ENCODE measurements at regions not wholly inside any gene's neighbourhood (a gene's known extent, or its start where the extent isn't known, plus 50 kb on each side); places are given as distances from the start of the nearest gene placed in this dataset.
"Not testable (repeated sequence)": the region's sequence is repeated elsewhere in the genome, so short reads cannot be mapped to it uniquely, and the experiment has no call there.

DNA sequence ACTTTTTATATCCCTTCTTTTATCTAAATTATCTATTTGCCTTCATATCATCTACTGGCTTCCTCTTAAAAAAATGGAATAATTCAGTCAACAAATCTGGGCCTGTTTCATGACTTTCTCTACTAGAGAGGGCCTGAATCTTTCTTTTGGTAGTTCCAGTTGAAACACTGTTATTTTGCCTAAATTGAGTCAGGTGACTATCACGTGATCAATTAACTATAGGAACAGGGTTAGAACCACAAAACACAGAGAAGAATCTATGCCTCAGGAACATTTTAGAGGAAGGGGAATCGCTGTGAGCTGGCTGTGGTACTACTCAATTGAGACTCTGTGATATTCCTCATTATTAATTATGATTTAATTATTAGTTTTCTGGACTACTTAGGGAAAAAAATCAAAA is 736.7 kb upstream of the PITX2 start:
- Mint-ChIP-seq H3K4me3 (no peak overlapping the region), H3K4me1 (ENCODE audit: low read depth) (peaks cover 11% of the 10 kb centered on the region), H3K9me3 (peaks cover 5% of the 10 kb centered on the region; the same call in 1 of the 2 replicates), H3K36me3 (ENCODE audit: low read depth) (peaks cover 5% of the 10 kb centered on the region; the same call in 1 of the 2 replicates), H3K27ac (no peak overlapping the region), H3K27me3 (ENCODE audit: insufficient read depth) (no peaks in the 10 kb centered on the region)
- TF ChIP-seq, protein P1, sequence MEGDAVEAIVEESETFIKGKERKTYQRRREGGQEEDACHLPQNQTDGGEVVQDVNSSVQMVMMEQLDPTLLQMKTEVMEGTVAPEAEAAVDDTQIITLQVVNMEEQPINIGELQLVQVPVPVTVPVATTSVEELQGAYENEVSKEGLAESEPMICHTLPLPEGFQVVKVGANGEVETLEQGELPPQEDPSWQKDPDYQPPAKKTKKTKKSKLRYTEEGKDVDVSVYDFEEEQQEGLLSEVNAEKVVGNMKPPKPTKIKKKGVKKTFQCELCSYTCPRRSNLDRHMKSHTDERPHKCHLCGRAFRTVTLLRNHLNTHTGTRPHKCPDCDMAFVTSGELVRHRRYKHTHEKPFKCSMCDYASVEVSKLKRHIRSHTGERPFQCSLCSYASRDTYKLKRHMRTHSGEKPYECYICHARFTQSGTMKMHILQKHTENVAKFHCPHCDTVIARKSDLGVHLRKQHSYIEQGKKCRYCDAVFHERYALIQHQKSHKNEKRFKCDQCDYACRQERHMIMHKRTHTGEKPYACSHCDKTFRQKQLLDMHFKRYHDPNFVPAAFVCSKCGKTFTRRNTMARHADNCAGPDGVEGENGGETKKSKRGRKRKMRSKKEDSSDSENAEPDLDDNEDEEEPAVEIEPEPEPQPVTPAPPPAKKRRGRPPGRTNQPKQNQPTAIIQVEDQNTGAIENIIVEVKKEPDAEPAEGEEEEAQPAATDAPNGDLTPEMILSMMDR (IDR thresholded peaks at IDR 0.05), result no peak
- DNase-seq, result no peak

DNA sequence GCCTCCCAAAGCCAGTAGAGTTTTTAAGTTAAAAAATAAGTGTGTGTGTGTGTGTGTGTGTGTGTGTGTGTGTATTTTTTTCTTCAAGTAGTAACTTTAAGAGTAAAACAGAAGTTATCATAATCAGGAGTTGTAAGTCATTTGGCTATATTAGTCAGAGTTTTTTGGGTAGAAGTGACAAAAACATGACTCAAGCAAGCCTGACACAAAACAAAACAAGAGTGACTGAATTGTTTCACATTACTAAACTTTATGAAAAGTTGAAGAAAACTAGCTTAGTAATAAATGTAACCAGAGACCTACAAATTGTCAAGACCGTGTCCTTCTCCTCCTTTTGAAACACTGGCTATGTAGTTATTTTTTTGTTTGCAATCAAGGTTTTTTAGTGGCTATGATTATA is 738.0 kb upstream of the PITX2 start:
- Mint-ChIP-seq H3K27me3 (ENCODE audit: insufficient read depth) (no peaks in the 10 kb centered on the region), H3K9me3 (peaks cover 5% of the 10 kb centered on the region; the same call in 1 of the 2 replicates), H3K4me3 (no peak overlapping the region), H3K27ac (no peak overlapping the region), H3K4me1 (ENCODE audit: low read depth) (peaks cover 11% of the 10 kb centered on the region), H3K36me3 (ENCODE audit: low read depth) (peaks cover 5% of the 10 kb centered on the region; the same call in 1 of the 2 replicates)
- DNase-seq, result no peak
- TF ChIP-seq, protein P1 (IDR thresholded peaks at IDR 0.05), result no peak

DNA sequence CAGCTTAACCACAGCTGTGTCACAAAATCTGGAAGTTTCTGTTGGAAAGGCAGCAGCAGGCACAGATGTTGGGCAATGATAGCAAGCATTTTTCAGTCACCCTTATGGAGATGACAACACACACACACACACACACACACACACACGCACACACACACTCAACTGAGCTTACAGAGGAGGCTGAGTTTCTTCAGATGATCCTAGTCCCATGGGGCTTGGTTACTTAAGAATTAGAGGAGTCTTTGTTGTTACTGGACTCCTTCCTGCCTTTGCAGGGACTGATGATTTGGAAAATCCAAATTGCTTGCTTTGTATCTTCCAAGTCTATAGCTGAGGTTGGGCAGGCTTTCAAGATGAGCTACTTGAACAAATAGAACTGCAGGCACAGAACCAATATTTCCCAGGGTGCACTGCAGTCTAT is 740.1 kb upstream of the PITX2 start:
- peaks cover 11% of the 10 kb centered on the region for H3K4me1 Mint-ChIP-seq (ENCODE audit: low read depth)
- H3K4me3 Mint-ChIP-seq, result no peak overlapping the region
- H3K27ac Mint-ChIP-seq, result no peak overlapping the region
- H3K9me3 Mint-ChIP-seq, result peaks cover 5% of the 10 kb centered on the region; the same call in 1 of the 2 replicates
- H3K36me3 Mint-ChIP-seq (ENCODE audit: low read depth), result peaks cover 5% of the 10 kb centered on the region; the same call in 1 of the 2 replicates
- H3K27me3 Mint-ChIP-seq (ENCODE audit: insufficient read depth), result no peaks in the 10 kb centered on the region
- DNase-seq, result no peak
- TF ChIP-seq, protein P1 (IDR thresholded peaks at IDR 0.05), result no peak

DNA sequence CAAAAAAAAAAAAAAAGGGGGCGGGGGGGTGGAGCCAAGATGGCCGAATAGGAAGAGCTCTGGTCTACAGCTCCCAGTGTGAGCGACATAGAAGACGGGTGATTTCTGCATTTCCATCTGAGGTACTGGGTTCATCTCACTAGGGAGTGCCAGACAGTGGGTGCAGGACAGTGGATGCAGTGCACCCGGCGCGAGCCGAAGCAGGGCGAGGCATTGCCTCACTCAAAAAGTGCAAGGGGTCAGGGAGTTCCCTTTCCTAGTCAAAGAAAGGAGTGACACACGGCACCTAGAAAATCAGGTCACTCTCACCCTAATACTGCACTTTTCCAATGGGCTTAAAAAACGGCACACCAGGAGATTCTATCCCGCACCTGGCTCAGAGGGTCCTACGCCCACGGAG is 755.0 kb upstream of the PITX2 start:
- not testable (repeated sequence) for H3K4me3 Mint-ChIP-seq; DNase-seq; H3K27ac Mint-ChIP-seq; H3K27me3 Mint-ChIP-seq (ENCODE audit: insufficient read depth); H3K4me1 Mint-ChIP-seq (ENCODE audit: low read depth)
- peaks cover 18% of the 10 kb centered on the region for H3K9me3 Mint-ChIP-seq
- H3K36me3 Mint-ChIP-seq (ENCODE audit: low read depth), result peaks cover 14% of the 10 kb centered on the region

DNA sequence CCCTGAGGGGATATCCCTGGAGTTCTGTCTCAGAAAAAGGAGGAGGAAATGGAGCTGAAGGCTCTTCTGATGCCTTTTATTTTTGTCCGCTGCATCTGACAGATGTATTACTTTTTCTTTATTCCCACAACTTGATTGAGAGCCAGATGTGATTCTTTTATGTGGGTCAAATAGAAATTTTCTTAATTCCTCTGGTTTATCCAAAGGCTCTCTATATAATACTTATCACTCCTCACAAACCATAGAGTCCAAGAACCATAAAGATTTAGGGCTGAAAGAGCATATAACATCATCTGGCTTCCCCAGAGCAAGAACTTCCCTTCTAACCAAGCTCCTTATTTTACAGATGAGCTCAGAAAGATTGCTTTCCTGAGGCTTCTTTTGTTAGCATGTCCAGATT is 756.7 kb upstream of the FAM241A start:
- Mint-ChIP-seq H3K9me3 (no peaks in the 10 kb centered on the region), H3K27me3 (ENCODE audit: insufficient read depth) (peaks cover 1% of the 10 kb centered on the region; the same call in 1 of the 2 replicates), H3K4me1 (ENCODE audit: low read depth) (peaks cover 2% of the 10 kb centered on the region), H3K36me3 (ENCODE audit: low read depth) (no peaks in the 10 kb centered on the region), H3K4me3 (no peak overlapping the region), H3K27ac (no peak overlapping the region)
- DNase-seq, result no peak
- TF ChIP-seq, protein P1 (IDR thresholded peaks at IDR 0.05), result no peak

DNA sequence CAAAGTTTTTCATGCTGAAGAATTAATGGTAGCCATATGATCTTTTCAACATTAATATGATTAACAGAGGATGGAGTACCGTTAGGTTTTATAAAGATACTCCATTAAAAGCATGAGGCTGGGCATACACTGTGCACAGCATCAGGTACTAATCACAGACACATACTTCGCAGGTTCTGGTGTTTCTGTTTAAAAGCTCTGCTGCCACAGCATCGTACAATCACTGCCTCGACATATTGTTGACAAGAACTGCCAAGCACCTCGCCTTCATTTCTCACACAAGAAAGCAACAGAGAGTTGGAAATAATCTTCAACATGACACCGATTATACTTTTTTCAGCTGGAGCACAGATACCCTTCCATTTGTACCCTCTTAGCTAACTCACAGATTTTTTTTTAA is 753.4 kb upstream of the FAM241A start:
- TF ChIP-seq, protein P1 (IDR thresholded peaks at IDR 0.05), result no peak
- Mint-ChIP-seq H3K4me3 (no peak overlapping the region), H3K36me3 (ENCODE audit: low read depth) (no peaks in the 10 kb centered on the region), H3K4me1 (ENCODE audit: low read depth) (peaks cover 7% of the 10 kb centered on the region), H3K9me3 (no peaks in the 10 kb centered on the region), H3K27ac (no peak overlapping the region), H3K27me3 (ENCODE audit: insufficient read depth) (no peaks in the 10 kb centered on the region)
- no peak for DNase-seq
